ENCODE measurements at regions not wholly inside any gene's neighbourhood (a gene's known extent, or its start where the extent isn't known, plus 50 kb on each side); places are given as distances from the start of the nearest gene placed in this dataset.

- TF ChIP-seq, protein P1, sequence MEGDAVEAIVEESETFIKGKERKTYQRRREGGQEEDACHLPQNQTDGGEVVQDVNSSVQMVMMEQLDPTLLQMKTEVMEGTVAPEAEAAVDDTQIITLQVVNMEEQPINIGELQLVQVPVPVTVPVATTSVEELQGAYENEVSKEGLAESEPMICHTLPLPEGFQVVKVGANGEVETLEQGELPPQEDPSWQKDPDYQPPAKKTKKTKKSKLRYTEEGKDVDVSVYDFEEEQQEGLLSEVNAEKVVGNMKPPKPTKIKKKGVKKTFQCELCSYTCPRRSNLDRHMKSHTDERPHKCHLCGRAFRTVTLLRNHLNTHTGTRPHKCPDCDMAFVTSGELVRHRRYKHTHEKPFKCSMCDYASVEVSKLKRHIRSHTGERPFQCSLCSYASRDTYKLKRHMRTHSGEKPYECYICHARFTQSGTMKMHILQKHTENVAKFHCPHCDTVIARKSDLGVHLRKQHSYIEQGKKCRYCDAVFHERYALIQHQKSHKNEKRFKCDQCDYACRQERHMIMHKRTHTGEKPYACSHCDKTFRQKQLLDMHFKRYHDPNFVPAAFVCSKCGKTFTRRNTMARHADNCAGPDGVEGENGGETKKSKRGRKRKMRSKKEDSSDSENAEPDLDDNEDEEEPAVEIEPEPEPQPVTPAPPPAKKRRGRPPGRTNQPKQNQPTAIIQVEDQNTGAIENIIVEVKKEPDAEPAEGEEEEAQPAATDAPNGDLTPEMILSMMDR (IDR thresholded peaks at IDR 0.05; ENCODE audit: unreplicated experiment) = no peak
- no peaks in the 10 kb centered on the region for H3K4me1 Mint-ChIP-seq (ENCODE audit: low read depth)
- no peaks in the 10 kb centered on the region for H3K36me3 Mint-ChIP-seq (ENCODE audit: insufficient read depth)
- H3K27ac Mint-ChIP-seq = no peak overlapping the region
- no peaks in the 10 kb centered on the region for H3K9me3 Mint-ChIP-seq (ENCODE audit: low read depth)
- no peak overlapping the region for H3K4me3 Mint-ChIP-seq (ENCODE audit: low read depth)
- H3K27me3 Mint-ChIP-seq = peaks cover 33% of the 10 kb centered on the region
- DNase-seq (ENCODE audit: low spot score, unreplicated experiment) = no peak
These were observed 290.5 kb upstream of the HS6ST1 start for GRCh38 chr2:128608921-128609880.

- Mint-ChIP-seq H3K27me3 (peaks cover 33% of the 10 kb centered on the region), H3K9me3 (ENCODE audit: low read depth) (no peaks in the 10 kb centered on the region), H3K36me3 (ENCODE audit: insufficient read depth) (no peaks in the 10 kb centered on the region), H3K4me3 (ENCODE audit: low read depth) (no peak overlapping the region), H3K27ac (no peak overlapping the region), H3K4me1 (ENCODE audit: low read depth) (no peaks in the 10 kb centered on the region)
- DNase-seq (ENCODE audit: low spot score, unreplicated experiment) = no peak
- TF ChIP-seq, protein P1 (IDR thresholded peaks at IDR 0.05; ENCODE audit: unreplicated experiment) = no peak
These were observed 291.8 kb upstream of the HS6ST1 start for GRCh38 chr2:128610496-128610895.

GRCh38 chr2:128611421-128612320 lies 293.0 kb upstream of the HS6ST1 start:
- H3K4me3 Mint-ChIP-seq (ENCODE audit: low read depth) = no peak overlapping the region
- H3K27ac Mint-ChIP-seq = no peak overlapping the region
- peaks cover 33% of the 10 kb centered on the region for H3K27me3 Mint-ChIP-seq

DNA sequence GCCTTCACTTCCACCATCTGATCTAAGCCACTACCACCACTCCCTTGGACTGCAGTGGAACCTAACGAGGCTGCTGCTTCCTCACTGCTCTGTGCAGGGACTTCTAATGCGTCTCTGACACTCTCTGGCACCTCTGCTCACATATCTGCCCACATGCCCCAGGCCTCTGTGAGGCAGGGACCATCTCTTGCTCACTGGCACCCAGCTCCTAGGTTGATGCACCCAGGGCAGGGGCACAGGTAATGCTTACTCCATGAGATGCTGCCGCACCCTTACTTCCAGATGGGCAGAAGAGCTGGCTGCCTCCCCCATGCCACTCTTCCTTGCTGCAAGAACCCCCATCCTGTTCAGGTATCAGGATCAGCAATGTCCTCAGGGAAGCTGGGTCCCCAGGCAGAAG lies 294.0 kb upstream of the HS6ST1 start:
- no peaks in the 10 kb centered on the region for H3K9me3 Mint-ChIP-seq (ENCODE audit: low read depth)
- H3K27ac Mint-ChIP-seq = no peak overlapping the region

More at GRCh38 chr2:128611421-128612320, 293.0 kb upstream of the HS6ST1 start:
- H3K36me3 Mint-ChIP-seq (ENCODE audit: insufficient read depth) = no peaks in the 10 kb centered on the region
- no peak for DNase-seq (ENCODE audit: low spot score, unreplicated experiment)
- H3K9me3 Mint-ChIP-seq (ENCODE audit: low read depth) = no peaks in the 10 kb centered on the region
- TF ChIP-seq, protein P1 (IDR thresholded peaks at IDR 0.05; ENCODE audit: unreplicated experiment) = no peak
- H3K4me1 Mint-ChIP-seq (ENCODE audit: low read depth) = no peaks in the 10 kb centered on the region

More for the DNA sequence above, 294.0 kb upstream of the HS6ST1 start:
- H3K4me3 Mint-ChIP-seq (ENCODE audit: low read depth) = no peak overlapping the region
- no peak for DNase-seq (ENCODE audit: low spot score, unreplicated experiment)
- no peaks in the 10 kb centered on the region for H3K4me1 Mint-ChIP-seq (ENCODE audit: low read depth)
- peaks cover 26% of the 10 kb centered on the region for H3K27me3 Mint-ChIP-seq
- TF ChIP-seq, protein P1 (IDR thresholded peaks at IDR 0.05; ENCODE audit: unreplicated experiment) = no peak
- H3K36me3 Mint-ChIP-seq (ENCODE audit: insufficient read depth) = no peaks in the 10 kb centered on the region
